ENCODE measurements at regions not wholly inside any gene's neighbourhood (a gene's known extent, or its start where the extent isn't known, plus 50 kb on each side); places are given as distances from the start of the nearest gene placed in this dataset.
"Not testable (repeated sequence)": the region's sequence is repeated elsewhere in the genome, so short reads cannot be mapped to it uniquely, and the experiment has no call there.

GRCh38 chr14:101323111-101323510, 238.2 kb upstream of the DIO3 start:
- H3K4me1 ChIP-seq (ENCODE audit: control insufficient read depth, insufficient read depth, low read length, unreplicated experiment), result no peaks in the 10 kb centered on the region
- H3K27me3 ChIP-seq (ENCODE audit: insufficient read depth, low read length), result peaks cover 5% of the 10 kb centered on the region; the same call in 1 of the 2 replicates
- no peak overlapping the region for H3K4me3 ChIP-seq (ENCODE audit: low read depth, low read length)
- no peaks in the 10 kb centered on the region for H3K79me2 ChIP-seq (ENCODE audit: control insufficient read depth, insufficient read depth, low read length, unreplicated experiment)
- no peak overlapping the region for H2AFZ ChIP-seq (ENCODE audit: low read length, unreplicated experiment)
- no peak overlapping the region for H3K27ac ChIP-seq (ENCODE audit: low read depth, low read length)
- H3K36me3 ChIP-seq (ENCODE audit: insufficient read depth, low read length), result no peaks in the 10 kb centered on the region

- H3K36me3 ChIP-seq (ENCODE audit: insufficient read depth, low read length); H3K27ac ChIP-seq (ENCODE audit: low read depth, low read length); H3K4me1 ChIP-seq (ENCODE audit: control insufficient read depth, insufficient read depth, low read length, unreplicated experiment); H3K79me2 ChIP-seq (ENCODE audit: control insufficient read depth, insufficient read depth, low read length, unreplicated experiment); H3K27me3 ChIP-seq (ENCODE audit: insufficient read depth, low read length); H2AFZ ChIP-seq (ENCODE audit: low read length, unreplicated experiment); H3K4me3 ChIP-seq (ENCODE audit: low read depth, low read length): not testable (repeated sequence)
Measured at GRCh38 chr14:101323614-101324235, 237.6 kb upstream of the DIO3 start.

- Histone ChIP-seq H3K79me2 (ENCODE audit: control insufficient read depth, insufficient read depth, low read length, unreplicated experiment) (no peaks in the 10 kb centered on the region), H3K27ac (ENCODE audit: low read depth, low read length) (no peak overlapping the region), H3K27me3 (ENCODE audit: insufficient read depth, low read length) (peaks cover 3% of the 10 kb centered on the region; the same call in 1 of the 2 replicates), H3K36me3 (ENCODE audit: insufficient read depth, low read length) (no peaks in the 10 kb centered on the region), H3K4me3 (ENCODE audit: low read depth, low read length) (no peak overlapping the region), H3K4me1 (ENCODE audit: control insufficient read depth, insufficient read depth, low read length, unreplicated experiment) (no peaks in the 10 kb centered on the region), H2AFZ (ENCODE audit: low read length, unreplicated experiment) (no peak overlapping the region)
Measured at GRCh38 chr14:101325319-101325718, 236.0 kb upstream of the DIO3 start.

- Histone ChIP-seq H3K36me3 (ENCODE audit: insufficient read depth, low read length) (no peaks in the 10 kb centered on the region), H3K4me3 (ENCODE audit: low read depth, low read length) (no peak overlapping the region), H3K27me3 (ENCODE audit: insufficient read depth, low read length) (no peaks in the 10 kb centered on the region), H2AFZ (ENCODE audit: low read length, unreplicated experiment) (no peak overlapping the region), H3K4me1 (ENCODE audit: control insufficient read depth, insufficient read depth, low read length, unreplicated experiment) (no peaks in the 10 kb centered on the region), H3K79me2 (ENCODE audit: control insufficient read depth, insufficient read depth, low read length, unreplicated experiment) (no peaks in the 10 kb centered on the region), H3K27ac (ENCODE audit: low read depth, low read length) (no peak overlapping the region)
Measured at GRCh38 chr14:101328412-101329028, 232.8 kb upstream of the DIO3 start.

DNA sequence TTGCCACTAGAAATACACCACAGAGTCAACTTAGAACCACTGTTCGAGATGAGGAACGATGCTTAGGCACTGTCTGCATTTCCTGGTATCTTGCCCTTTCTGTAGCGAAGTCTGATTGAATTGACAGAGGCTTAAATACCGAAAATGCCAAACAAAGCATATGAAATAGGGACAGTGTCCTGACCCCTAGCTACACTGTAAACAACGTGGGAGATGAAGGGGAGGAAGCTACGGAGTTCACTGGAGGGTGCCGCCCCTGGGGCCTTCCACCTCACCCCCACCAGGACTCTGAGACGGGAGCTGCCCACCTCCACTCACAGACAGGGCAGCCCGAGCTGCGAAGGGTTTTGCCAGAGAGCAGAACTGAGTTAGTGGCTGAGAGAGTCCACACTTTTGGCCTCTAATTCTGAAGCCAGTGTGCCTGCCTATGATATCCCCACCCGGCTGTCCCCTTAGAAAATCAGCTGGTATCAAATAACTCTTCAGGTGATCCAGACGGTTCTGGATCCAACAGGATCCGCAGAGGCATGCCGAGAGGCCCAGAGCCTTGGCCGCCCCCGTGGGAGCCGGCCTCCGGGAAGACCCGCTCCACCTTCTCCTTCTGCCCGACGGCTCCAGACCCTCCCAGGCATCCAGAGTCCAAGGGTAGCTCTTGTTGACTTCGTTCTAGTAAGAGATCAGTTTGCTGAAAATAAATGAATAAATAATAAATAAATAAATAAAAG, 230.7 kb upstream of the DIO3 start:
- no peaks in the 10 kb centered on the region for H3K36me3 ChIP-seq (ENCODE audit: insufficient read depth, low read length)
- H3K27ac ChIP-seq (ENCODE audit: low read depth, low read length), result no peak overlapping the region
- peaks cover 3% of the 10 kb centered on the region; the same call in 1 of the 2 replicates for H3K27me3 ChIP-seq (ENCODE audit: insufficient read depth, low read length)
- H3K79me2 ChIP-seq (ENCODE audit: control insufficient read depth, insufficient read depth, low read length, unreplicated experiment), result no peaks in the 10 kb centered on the region
- H2AFZ ChIP-seq (ENCODE audit: low read length, unreplicated experiment), result no peak overlapping the region
- H3K4me3 ChIP-seq (ENCODE audit: low read depth, low read length), result no peak overlapping the region
- H3K4me1 ChIP-seq (ENCODE audit: control insufficient read depth, insufficient read depth, low read length, unreplicated experiment), result no peaks in the 10 kb centered on the region

DNA sequence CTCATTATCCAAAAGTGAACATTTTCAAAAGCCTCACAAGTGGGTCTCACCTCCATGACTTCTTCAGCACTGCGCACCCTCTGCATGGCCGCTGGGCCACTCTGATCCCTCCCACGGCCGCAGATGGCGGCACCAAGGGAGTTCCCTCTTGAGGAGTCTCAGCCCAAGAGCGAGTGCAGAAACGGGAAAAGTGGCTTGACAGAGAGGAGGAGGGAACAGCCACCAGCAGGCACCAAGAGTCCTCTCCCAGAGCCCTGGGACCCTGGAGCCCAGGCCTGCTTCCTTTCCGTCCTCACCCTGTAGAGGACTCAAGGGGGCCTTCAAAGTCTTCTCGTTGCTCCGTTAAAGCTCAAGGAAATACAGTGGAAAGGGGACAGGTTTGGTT, 230.2 kb upstream of the DIO3 start:
- peaks cover 9% of the 10 kb centered on the region; the same call in 1 of the 2 replicates for H3K27me3 ChIP-seq (ENCODE audit: insufficient read depth, low read length)
- H3K4me1 ChIP-seq (ENCODE audit: control insufficient read depth, insufficient read depth, low read length, unreplicated experiment), result no peaks in the 10 kb centered on the region
- no peak overlapping the region for H3K27ac ChIP-seq (ENCODE audit: low read depth, low read length)

GRCh38 chr14:101331661-101332169, 229.6 kb upstream of the DIO3 start:
- H3K4me3 ChIP-seq (ENCODE audit: low read depth, low read length), result no peak overlapping the region
- H3K4me1 ChIP-seq (ENCODE audit: control insufficient read depth, insufficient read depth, low read length, unreplicated experiment), result no peaks in the 10 kb centered on the region
- no peaks in the 10 kb centered on the region for H3K79me2 ChIP-seq (ENCODE audit: control insufficient read depth, insufficient read depth, low read length, unreplicated experiment)
- peaks cover 13% of the 10 kb centered on the region for H3K27me3 ChIP-seq (ENCODE audit: insufficient read depth, low read length)
- no peak overlapping the region for H3K27ac ChIP-seq (ENCODE audit: low read depth, low read length)
- no peaks in the 10 kb centered on the region for H3K36me3 ChIP-seq (ENCODE audit: insufficient read depth, low read length)
- H2AFZ ChIP-seq (ENCODE audit: low read length, unreplicated experiment), result no peak overlapping the region

More for the DNA sequence above, 230.2 kb upstream of the DIO3 start:
- Histone ChIP-seq H2AFZ (ENCODE audit: low read length, unreplicated experiment) (no peak overlapping the region), H3K79me2 (ENCODE audit: control insufficient read depth, insufficient read depth, low read length, unreplicated experiment) (no peaks in the 10 kb centered on the region), H3K36me3 (ENCODE audit: insufficient read depth, low read length) (no peaks in the 10 kb centered on the region), H3K4me3 (ENCODE audit: low read depth, low read length) (no peak overlapping the region)

GRCh38 chr14:101332281-101332680, 229.0 kb upstream of the DIO3 start:
- Histone ChIP-seq H3K79me2 (ENCODE audit: control insufficient read depth, insufficient read depth, low read length, unreplicated experiment) (no peaks in the 10 kb centered on the region), H3K27ac (ENCODE audit: low read depth, low read length) (no peak overlapping the region), H3K27me3 (ENCODE audit: insufficient read depth, low read length) (peaks cover 18% of the 10 kb centered on the region), H3K36me3 (ENCODE audit: insufficient read depth, low read length) (no peaks in the 10 kb centered on the region), H3K4me3 (ENCODE audit: low read depth, low read length) (no peak overlapping the region), H2AFZ (ENCODE audit: low read length, unreplicated experiment) (no peak overlapping the region), H3K4me1 (ENCODE audit: control insufficient read depth, insufficient read depth, low read length, unreplicated experiment) (no peaks in the 10 kb centered on the region)

GRCh38 chr14:101333335-101334280, 227.7 kb upstream of the DIO3 start:
- no peak overlapping the region for H3K4me3 ChIP-seq (ENCODE audit: low read depth, low read length)
- H3K27me3 ChIP-seq (ENCODE audit: insufficient read depth, low read length), result peaks cover 18% of the 10 kb centered on the region
- H3K27ac ChIP-seq (ENCODE audit: low read depth, low read length), result no peak overlapping the region
- no peak overlapping the region for H2AFZ ChIP-seq (ENCODE audit: low read length, unreplicated experiment)
- no peaks in the 10 kb centered on the region for H3K79me2 ChIP-seq (ENCODE audit: control insufficient read depth, insufficient read depth, low read length, unreplicated experiment)
- no peaks in the 10 kb centered on the region for H3K36me3 ChIP-seq (ENCODE audit: insufficient read depth, low read length)
- no peaks in the 10 kb centered on the region for H3K4me1 ChIP-seq (ENCODE audit: control insufficient read depth, insufficient read depth, low read length, unreplicated experiment)

- no peaks in the 10 kb centered on the region for H3K4me1 ChIP-seq (ENCODE audit: control insufficient read depth, insufficient read depth, low read length, unreplicated experiment)
- H3K79me2 ChIP-seq (ENCODE audit: control insufficient read depth, insufficient read depth, low read length, unreplicated experiment), result no peaks in the 10 kb centered on the region
- H3K4me3 ChIP-seq (ENCODE audit: low read depth, low read length), result no peak overlapping the region
- H3K36me3 ChIP-seq (ENCODE audit: insufficient read depth, low read length), result no peaks in the 10 kb centered on the region
- no peak overlapping the region for H2AFZ ChIP-seq (ENCODE audit: low read length, unreplicated experiment)
- no peak overlapping the region for H3K27ac ChIP-seq (ENCODE audit: low read depth, low read length)
- peaks cover 18% of the 10 kb centered on the region for H3K27me3 ChIP-seq (ENCODE audit: insufficient read depth, low read length)
Measured at GRCh38 chr14:101334656-101335055, 226.6 kb upstream of the DIO3 start.
